Neuronal stem cell (in vitro differentiated cells): ENCODE measurements at regions not wholly inside any gene's neighbourhood (a gene's known extent, or its start where the extent isn't known, plus 50 kb on each side); places are given as distances from the start of the nearest gene placed in this dataset.

Source experiments
- DNase-seq: peaks from one replicate; pipeline ENCODE4 v3.0.0-alpha.2; 2013; ENCODE audit warnings: low spot score
- H2AFZ ChIP-seq: one replicate; pipeline ENCODE4 v1.6.1; 2013; ENCODE audit warnings: mild to moderate bottlenecking, low read length, inconsistent platforms
- H2AK5ac ChIP-seq: 2 replicates; pipeline ENCODE4 v1.6.1; 2013; ENCODE audit warnings: low read depth, mild to moderate bottlenecking, inconsistent platforms, low read length, moderate library complexity, mixed read lengths
- H2BK120ac ChIP-seq: 2 replicates; pipeline ENCODE4 v1.6.1; 2013; ENCODE audit warnings: low read depth, mild to moderate bottlenecking, inconsistent platforms, low read length, moderate library complexity, mixed read lengths
- H2BK12ac ChIP-seq: one replicate; pipeline ENCODE4 v1.6.1; 2013; ENCODE audit warnings: low read length, inconsistent platforms
- H2BK15ac ChIP-seq: 2 replicates; pipeline ENCODE4 v1.6.1; 2013; ENCODE audit warnings: mild to moderate bottlenecking, low read length, inconsistent platforms, mixed read lengths
- H2BK5ac ChIP-seq: one replicate; pipeline ENCODE4 v1.6.1; 2013; ENCODE audit warnings: inconsistent platforms, mild to moderate bottlenecking, low read length, moderate library complexity
- H3K14ac ChIP-seq: one replicate; pipeline ENCODE4 v1.6.1; 2013; ENCODE audit warnings: low read length, inconsistent platforms
- H3K18ac ChIP-seq: 2 replicates; pipeline ENCODE4 v1.6.1; 2013; ENCODE audit warnings: low read length, inconsistent platforms
- H3K23ac ChIP-seq: 2 replicates; pipeline ENCODE4 v1.6.1; 2013; ENCODE audit warnings: low read depth, mild to moderate bottlenecking, mixed read lengths, low read length, inconsistent platforms; ENCODE audit not compliant: poor library complexity
- H3K27ac ChIP-seq: replicated peaks from 3 replicates; pipeline ENCODE4 v1.5.1; 2013; ENCODE audit warnings: low read length, inconsistent platforms
- H3K27me3 ChIP-seq, 3 experiments: 2 replicates each; pipeline ENCODE4 v1.6.1; 2013; ENCODE audit warnings: low read length in 3 of 3, mild to moderate bottlenecking in 2 of 3, inconsistent platforms in 1 of 3, low read depth in 1 of 3, mixed read lengths in 1 of 3, moderate library complexity in 1 of 3; ENCODE audit not compliant: control insufficient read depth in 3 of 3, insufficient read depth in 3 of 3
- H3K36me3 ChIP-seq, 2 donors: replicated peaks in 1 of 2; 2 replicates each; pipeline ENCODE4 v1.6.1; 2013; ENCODE audit warnings: low read length in 2 of 2; ENCODE audit not compliant: control insufficient read depth in 2 of 2, insufficient read depth in 2 of 2
- H3K4ac ChIP-seq: 2 replicates; pipeline ENCODE4 v1.6.1; 2013; ENCODE audit warnings: inconsistent platforms, mild to moderate bottlenecking, low read length, moderate library complexity
- H3K4me1 ChIP-seq, 2 donors: 1 replicate in 1 of 2; 2 replicates in 1 of 2; pipeline ENCODE4 v1.6.1; 2013; ENCODE audit warnings: low read length in 2 of 2, low read depth in 1 of 2; ENCODE audit not compliant: control insufficient read depth in 2 of 2, insufficient read depth in 1 of 2
- H3K4me2 ChIP-seq: one replicate; pipeline ENCODE4 v1.6.1; 2013; ENCODE audit warnings: mild to moderate bottlenecking, low read length, inconsistent platforms; ENCODE audit not compliant: insufficient read depth, poor library complexity, severe bottlenecking
- H3K4me3 ChIP-seq, 2 donors: 2 replicates each; pipeline ENCODE4 v1.5.1; 2013; ENCODE audit warnings: low read length in 2 of 2, mild to moderate bottlenecking in 2 of 2, inconsistent platforms in 1 of 2, moderate library complexity in 1 of 2
- H3K79me1 ChIP-seq: one replicate; pipeline ENCODE4 v1.6.1; 2013; ENCODE audit warnings: low read depth, mild to moderate bottlenecking, inconsistent platforms, low read length, moderate library complexity
- H3K9ac ChIP-seq: one replicate; pipeline ENCODE4 v1.6.1; 2013; ENCODE audit warnings: mild to moderate bottlenecking, low read depth, low read length, inconsistent platforms; ENCODE audit not compliant: poor library complexity
- H3K9me3 ChIP-seq, 2 donors: replicated peaks in 1 of 2; 2 replicates each; pipeline versions ENCODE3 to v1.6.1; 2013; ENCODE audit warnings: low read length in 2 of 2, mild to moderate bottlenecking in 2 of 2, inconsistent platforms in 1 of 2, low read depth in 1 of 2, mixed read lengths in 1 of 2, moderate library complexity in 1 of 2; ENCODE audit not compliant: control insufficient read depth in 2 of 2, insufficient read depth in 1 of 2
- H4K8ac ChIP-seq: one replicate; pipeline ENCODE4 v1.6.1; 2013; ENCODE audit warnings: low read depth, mild to moderate bottlenecking, inconsistent platforms, low read length, moderate library complexity
- H4K91ac ChIP-seq: one replicate; pipeline ENCODE4 v1.6.1; 2013; ENCODE audit warnings: low read length, low read depth, mild to moderate bottlenecking, inconsistent platforms; ENCODE audit not compliant: poor library complexity
- WGBS, 2 donors: extraction: QIAGEN DNeasy Blood & Tissue Kit; methylation state at CpG; one replicate each; pipeline ENCODE4 v1.1.7; 2013; ENCODE audit warnings: missing lambda C conversion rate in 2 of 2, mixed read lengths in 1 of 2; ENCODE audit not compliant: insufficient read length in 2 of 2, insufficient replicate concordance in 1 of 2; ENCODE audit errors: extremely low coverage in 2 of 2; 5-methylcytosine and 5-hydroxymethylcytosine counted together

GRCh38 chr9:129549684-129550083, 71.2 kb downstream of the C9orf50 start:
- Histone ChIP-seq H2AK5ac (peak overlapping the region; percentile 98), H3K23ac (peak overlapping the region; percentile 47), H4K91ac (peak overlapping the region; percentile 60), H3K4me3 (peak overlapping the region in 1 of 2 donors; percentile 76), H2BK15ac (peak overlapping the region; percentile 81), H3K14ac (peak overlapping the region; percentile 65), H2BK120ac (peak overlapping the region; percentile 63), H3K9me3 (no peaks in the 10 kb centered on the region), H3K9ac (no peak overlapping the region), H3K36me3 (no peaks in the 10 kb centered on the region), H3K4ac (no peak overlapping the region), H4K8ac (no peak overlapping the region), H2BK5ac (peak overlapping the region; percentile 49), H3K27me3 (no peaks in the 10 kb centered on the region), H3K4me1 (peaks cover 0 to 11% of the 10 kb centered on the region in 2 donors), H3K27ac (no peak overlapping the region), H3K4me2 (peak overlapping the region; percentile 82), H2AFZ (no peak overlapping the region), H3K18ac (peak overlapping the region; percentile 96), H3K79me1 (no peaks in the 10 kb centered on the region), H2BK12ac (peak overlapping the region; percentile 52)
- DNase-seq: no peak
- WGBS, 2 donors: no CpG with 5 or more reads among the region's 30 CpGs

GRCh38 chr9:129549139-129549538, 71.8 kb downstream of the C9orf50 start:
- Histone ChIP-seq H3K27me3 (no peaks in the 10 kb centered on the region), H3K36me3 (no peaks in the 10 kb centered on the region), H4K8ac (no peak overlapping the region), H3K4ac (peak overlapping the region; percentile 44), H3K9me3 (no peaks in the 10 kb centered on the region), H3K79me1 (no peaks in the 10 kb centered on the region), H2BK15ac (peak overlapping the region; percentile 81), H3K4me3 (no peak overlapping the region), H3K14ac (no peak overlapping the region), H3K9ac (no peak overlapping the region), H2BK5ac (peak overlapping the region; percentile 49), H3K4me1 (peaks cover 0 to 11% of the 10 kb centered on the region in 2 donors), H3K27ac (no peak overlapping the region), H2AK5ac (peak overlapping the region; percentile 98), H4K91ac (no peak overlapping the region), H3K23ac (peak overlapping the region; percentile 47), H2BK12ac (peak overlapping the region; percentile 52), H3K18ac (peak overlapping the region; percentile 96), H3K4me2 (no peak overlapping the region), H2BK120ac (peak overlapping the region; percentile 63), H2AFZ (no peak overlapping the region)
- no peak for DNase-seq
- no CpG with 5 or more reads among the region's 7 CpGs for WGBS, 2 donors

- H2BK15ac ChIP-seq: peak overlapping the region; percentile 90
- H3K14ac ChIP-seq: no peak overlapping the region
- H3K4me3 ChIP-seq: no peak overlapping the region
- peak overlapping the region; percentile 88 for H2AK5ac ChIP-seq
- no peaks in the 10 kb centered on the region for H3K9me3 ChIP-seq
- H3K4ac ChIP-seq: no peak overlapping the region
- H3K4me2 ChIP-seq: no peak overlapping the region
- no peak for DNase-seq
- no peaks in the 10 kb centered on the region for H3K36me3 ChIP-seq
- H2BK12ac ChIP-seq: no peak overlapping the region
- H2BK5ac ChIP-seq: no peak overlapping the region
- H4K91ac ChIP-seq: no peak overlapping the region
- peak overlapping the region; percentile 40 for H3K18ac ChIP-seq
- no CpG with 5 or more reads among the region's 11 CpGs for WGBS, 2 donors
- H3K27me3 ChIP-seq: no peaks in the 10 kb centered on the region
- peak overlapping the region; percentile 2 for H3K9ac ChIP-seq
- H4K8ac ChIP-seq: no peak overlapping the region
- no peaks in the 10 kb centered on the region for H3K79me1 ChIP-seq
- H2BK120ac ChIP-seq: no peak overlapping the region
- no peak overlapping the region for H3K23ac ChIP-seq
- peaks cover 0 to 8% of the 10 kb centered on the region in 2 donors for H3K4me1 ChIP-seq
- H3K27ac ChIP-seq: no peak overlapping the region
- H2AFZ ChIP-seq: peak overlapping the region; percentile 78
Measured at GRCh38 chr9:129548571-129549135, 72.2 kb downstream of the C9orf50 start.

GRCh38 chr9:129547869-129548570, 72.9 kb downstream of the C9orf50 start:
- peak overlapping the region; percentile 40 for H3K18ac ChIP-seq
- H3K4me3 ChIP-seq: no peak overlapping the region
- H3K4me2 ChIP-seq: no peak overlapping the region
- H3K79me1 ChIP-seq: no peaks in the 10 kb centered on the region
- no peak overlapping the region for H4K8ac ChIP-seq
- H2AK5ac ChIP-seq: peak overlapping the region; percentile 88
- H2BK120ac ChIP-seq: no peak overlapping the region
- H2BK12ac ChIP-seq: no peak overlapping the region
- no peak overlapping the region for H3K14ac ChIP-seq
- no peaks in the 10 kb centered on the region for H3K9me3 ChIP-seq
- peak overlapping the region; percentile 90 for H2BK15ac ChIP-seq
- H3K27me3 ChIP-seq: no peaks in the 10 kb centered on the region
- no peaks in the 10 kb centered on the region for H3K36me3 ChIP-seq
- DNase-seq: no peak
- no peak overlapping the region for H3K4ac ChIP-seq
- H2BK5ac ChIP-seq: no peak overlapping the region
- peaks cover 0 to 8% of the 10 kb centered on the region in 2 donors for H3K4me1 ChIP-seq
- no peak overlapping the region for H4K91ac ChIP-seq
- H3K23ac ChIP-seq: peak overlapping the region; percentile 53
- peak overlapping the region; percentile 2 for H3K9ac ChIP-seq
- H2AFZ ChIP-seq: peak overlapping the region; percentile 78
- no CpG with 5 or more reads among the region's 9 CpGs for WGBS, 2 donors
- no peak overlapping the region for H3K27ac ChIP-seq
